ENCODE measurements at regions not wholly inside any gene's neighbourhood (a gene's known extent, or its start where the extent isn't known, plus 50 kb on each side); places are given as distances from the start of the nearest gene placed in this dataset.

- no peak for TF ChIP-seq SUZ12 (IDR thresholded peaks at IDR 0.05; ENCODE audit: extremely low read depth, insufficient read depth, insufficient read length)
- no peak for TF ChIP-seq ZNF274 (IDR thresholded peaks at IDR 0.05; ENCODE audit: low read depth, low read length)
Measured at GRCh38 chr2:173598525-173598924, 243.9 kb downstream of the CDCA7 start.
